HepG2 (cell line): ENCODE measurements at regions not wholly inside any gene's neighbourhood (a gene's known extent, or its start where the extent isn't known, plus 50 kb on each side); places are given as distances from the start of the nearest gene placed in this dataset.

Experiments used
- AFF4 ChIP-seq: sonication (generic); formaldehyde crosslinking; IDR thresholded peaks from 2 replicates; pipeline ENCODE4 v1.4.0; 2020; ENCODE audit warnings: missing genetic modification reagents
- ARID2 ChIP-seq: sonication (generic); formaldehyde crosslinking; IDR thresholded peaks from 2 replicates; pipeline ENCODE4 v1.8.1; 2022; ENCODE audit warnings: mild to moderate bottlenecking, missing genetic modification reagents, borderline replicate concordance
- BCLAF1 ChIP-seq: fragments of 450-650 bp; IDR thresholded peaks from 2 replicates; pipeline ENCODE4 v1.6.1; 2017; ENCODE audit warnings: mild to moderate bottlenecking
- CHD2 ChIP-seq: IDR thresholded peaks from 2 replicates; pipeline ENCODE4 v1.6.1; 2011; ENCODE audit warnings: low read depth, low read length, improper control_type of control experiment
- KAT2B ChIP-seq: fragments of 150-350 bp; IDR thresholded peaks from 2 replicates; pipeline ENCODE4 v1.6.1; 2014; ENCODE audit warnings: low read depth, low read length, borderline replicate concordance
- POLR2G ChIP-seq: fragments of 200-400 bp; formaldehyde crosslinking; IDR thresholded peaks from 2 replicates; pipeline ENCODE4 v1.6.1; 2018; ENCODE audit warnings: mild to moderate bottlenecking, low read depth, low read length, moderate library complexity
- RXRA ChIP-seq: sonication (generic); formaldehyde crosslinking; IDR thresholded peaks from 2 replicates; pipeline ENCODE4 v1.5.1; 2020; ENCODE audit warnings: missing genetic modification reagents
- SCMH1 ChIP-seq: sonication (generic); formaldehyde crosslinking; IDR thresholded peaks from 2 replicates; pipeline ENCODE4 v1.9.0; 2021; ENCODE audit warnings: missing genetic modification reagents, mild to moderate bottlenecking, borderline replicate concordance
- THAP7 ChIP-seq: sonication (generic); formaldehyde crosslinking; IDR thresholded peaks from 2 replicates; pipeline ENCODE4 v1.8.1; 2023; ENCODE audit warnings: mild to moderate bottlenecking, missing genetic modification reagents
- ZIK1 ChIP-seq: sonication (generic); formaldehyde crosslinking; IDR thresholded peaks from 2 replicates; pipeline ENCODE4 v1.5.0; 2020; ENCODE audit warnings: mild to moderate bottlenecking, low read depth, missing genetic modification reagents, borderline replicate concordance
- ZNF281 ChIP-seq: sonication (generic); formaldehyde crosslinking; IDR thresholded peaks from 2 replicates; pipeline ENCODE4 v1.4.0; 2020; ENCODE audit warnings: missing genetic modification reagents, borderline replicate concordance
- ZNF3 ChIP-seq: IDR thresholded peaks from 2 replicates; pipeline ENCODE4 v1.7.0; 2017; ENCODE audit warnings: inconsistent platforms
- ZNF333 ChIP-seq: sonication (generic); formaldehyde crosslinking; IDR thresholded peaks from 2 replicates; pipeline ENCODE4 v1.4.0; 2020; ENCODE audit warnings: mild to moderate bottlenecking, missing genetic modification reagents, borderline replicate concordance
- ZNF773 ChIP-seq: sonication (generic); formaldehyde crosslinking; IDR thresholded peaks from 2 replicates; pipeline ENCODE4 v1.4.0; 2020; ENCODE audit warnings: missing genetic modification reagents, borderline replicate concordance
- ZNF841 ChIP-seq: sonication (generic); formaldehyde crosslinking; IDR thresholded peaks from 2 replicates; pipeline ENCODE4 v1.8.1; 2023; ENCODE audit warnings: missing genetic modification reagents, borderline replicate concordance
- TF ChIP-seq, protein P1 (sequence below): sonication (generic); formaldehyde crosslinking; IDR thresholded peaks from 2 replicates; pipeline ENCODE4 v1.4.0; 2020; ENCODE audit warnings: missing genetic modification reagents, borderline replicate concordance

- no peak for TF ChIP-seq AFF4 (CRISPR knock-in tag)
- TF ChIP-seq THAP7 (CRISPR knock-in tag), result 0 out of 2 replicates have a peak, but pooled peaks have one; percentile 53
- TF ChIP-seq ZNF773 (CRISPR knock-in tag), result no peak
- no peak for TF ChIP-seq ZNF333 (CRISPR knock-in tag)
- no peak for TF ChIP-seq SCMH1 (CRISPR knock-in tag)
- no peak for TF ChIP-seq ZIK1 (CRISPR knock-in tag)
- TF ChIP-seq KAT2B, result no peak
- no peak for TF ChIP-seq ZNF841
- no peak for TF ChIP-seq POLR2G
- TF ChIP-seq, protein P1, sequence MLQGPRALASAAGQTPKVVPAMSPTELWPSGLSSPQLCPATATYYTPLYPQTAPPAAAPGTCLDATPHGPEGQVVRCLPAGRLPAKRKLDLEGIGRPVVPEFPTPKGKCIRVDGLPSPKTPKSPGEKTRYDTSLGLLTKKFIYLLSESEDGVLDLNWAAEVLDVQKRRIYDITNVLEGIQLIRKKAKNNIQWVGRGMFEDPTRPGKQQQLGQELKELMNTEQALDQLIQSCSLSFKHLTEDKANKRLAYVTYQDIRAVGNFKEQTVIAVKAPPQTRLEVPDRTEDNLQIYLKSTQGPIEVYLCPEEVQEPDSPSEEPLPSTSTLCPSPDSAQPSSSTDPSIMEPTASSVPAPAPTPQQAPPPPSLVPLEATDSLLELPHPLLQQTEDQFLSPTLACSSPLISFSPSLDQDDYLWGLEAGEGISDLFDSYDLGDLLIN (CRISPR knock-in tag), result no peak
- peak; percentile 61 for TF ChIP-seq ZNF281
- peak; percentile 91 for TF ChIP-seq RXRA (CRISPR knock-in tag)
- no peak for TF ChIP-seq CHD2
- peak; percentile 72; the same call in 1 of the 2 replicates for TF ChIP-seq ARID2 (CRISPR knock-in tag)
- no peak for TF ChIP-seq ZNF3 (CRISPR knock-in tag)
- no peak for TF ChIP-seq BCLAF1
Measured at GRCh38 chr2:234863043-234863934, 88.5 kb upstream of the SH3BP4 start (continued).
